ENCODE measurements at regions not wholly inside any gene's neighbourhood (a gene's known extent, or its start where the extent isn't known, plus 50 kb on each side); places are given as distances from the start of the nearest gene placed in this dataset.

DNA sequence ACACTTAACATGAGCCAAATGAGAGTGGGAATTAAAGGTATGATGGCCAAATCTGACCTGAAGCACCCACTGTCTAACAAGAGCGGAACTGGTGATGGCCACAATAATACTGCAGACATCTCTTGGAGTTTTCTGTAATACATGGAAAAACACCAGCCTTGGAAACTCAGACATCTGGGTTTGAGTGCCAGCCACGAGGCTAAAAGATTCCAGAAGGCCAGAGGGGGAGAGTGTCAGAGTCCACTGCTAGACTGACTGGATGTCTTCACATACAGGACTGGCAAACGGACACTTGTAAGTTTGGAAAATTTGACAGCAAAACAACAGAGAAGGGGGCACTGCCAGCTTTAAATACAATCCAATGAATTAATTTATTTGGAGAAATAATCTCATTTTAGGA, 175.1 kb downstream of the ADSS2 start:
- H3K9me3 ChIP-seq: no peaks in the 10 kb centered on the region
- TF ChIP-seq, protein P1, sequence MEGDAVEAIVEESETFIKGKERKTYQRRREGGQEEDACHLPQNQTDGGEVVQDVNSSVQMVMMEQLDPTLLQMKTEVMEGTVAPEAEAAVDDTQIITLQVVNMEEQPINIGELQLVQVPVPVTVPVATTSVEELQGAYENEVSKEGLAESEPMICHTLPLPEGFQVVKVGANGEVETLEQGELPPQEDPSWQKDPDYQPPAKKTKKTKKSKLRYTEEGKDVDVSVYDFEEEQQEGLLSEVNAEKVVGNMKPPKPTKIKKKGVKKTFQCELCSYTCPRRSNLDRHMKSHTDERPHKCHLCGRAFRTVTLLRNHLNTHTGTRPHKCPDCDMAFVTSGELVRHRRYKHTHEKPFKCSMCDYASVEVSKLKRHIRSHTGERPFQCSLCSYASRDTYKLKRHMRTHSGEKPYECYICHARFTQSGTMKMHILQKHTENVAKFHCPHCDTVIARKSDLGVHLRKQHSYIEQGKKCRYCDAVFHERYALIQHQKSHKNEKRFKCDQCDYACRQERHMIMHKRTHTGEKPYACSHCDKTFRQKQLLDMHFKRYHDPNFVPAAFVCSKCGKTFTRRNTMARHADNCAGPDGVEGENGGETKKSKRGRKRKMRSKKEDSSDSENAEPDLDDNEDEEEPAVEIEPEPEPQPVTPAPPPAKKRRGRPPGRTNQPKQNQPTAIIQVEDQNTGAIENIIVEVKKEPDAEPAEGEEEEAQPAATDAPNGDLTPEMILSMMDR (IDR thresholded peaks at IDR 0.05; ENCODE audit: low read depth, low read length): no peak
- H3K27me3 ChIP-seq: no peaks in the 10 kb centered on the region

DNA sequence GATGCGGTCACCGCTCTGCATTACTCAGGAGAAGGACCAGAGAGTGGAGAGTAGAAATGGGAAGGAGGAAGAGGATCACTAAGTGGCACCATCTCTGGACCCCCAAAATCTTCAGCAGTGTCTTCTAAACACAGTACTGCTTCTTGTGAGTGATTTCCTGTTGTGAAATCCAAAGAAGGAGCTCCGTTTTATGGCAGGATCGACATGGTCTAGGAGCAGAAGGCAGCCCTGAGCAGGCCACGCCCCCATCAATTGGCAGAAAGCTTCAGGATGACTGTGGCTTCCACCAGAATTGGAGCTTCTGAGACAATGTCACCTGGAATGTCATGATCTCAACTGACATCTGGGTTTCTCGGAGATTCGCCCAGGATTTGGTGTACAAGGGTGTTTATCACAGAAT, 171.5 kb downstream of the ADSS2 start:
- H3K4me1 ChIP-seq: no peaks in the 10 kb centered on the region
- H3K36me3 ChIP-seq: no peaks in the 10 kb centered on the region
- no peak overlapping the region for H3K4me3 ChIP-seq (ENCODE audit: low read depth, low read length)
- H3K27me3 ChIP-seq: no peaks in the 10 kb centered on the region
- no peaks in the 10 kb centered on the region for H3K9me3 ChIP-seq
- no peak for DNase-seq
- TF ChIP-seq, protein P1 (IDR thresholded peaks at IDR 0.05; ENCODE audit: low read depth, low read length): no peak

More for the DNA sequence above, 175.1 kb downstream of the ADSS2 start:
- no peak for DNase-seq
- no peak overlapping the region for H3K4me3 ChIP-seq (ENCODE audit: low read depth, low read length)
- H3K36me3 ChIP-seq: no peaks in the 10 kb centered on the region
- H3K4me1 ChIP-seq: peaks cover 20% of the 10 kb centered on the region

DNA sequence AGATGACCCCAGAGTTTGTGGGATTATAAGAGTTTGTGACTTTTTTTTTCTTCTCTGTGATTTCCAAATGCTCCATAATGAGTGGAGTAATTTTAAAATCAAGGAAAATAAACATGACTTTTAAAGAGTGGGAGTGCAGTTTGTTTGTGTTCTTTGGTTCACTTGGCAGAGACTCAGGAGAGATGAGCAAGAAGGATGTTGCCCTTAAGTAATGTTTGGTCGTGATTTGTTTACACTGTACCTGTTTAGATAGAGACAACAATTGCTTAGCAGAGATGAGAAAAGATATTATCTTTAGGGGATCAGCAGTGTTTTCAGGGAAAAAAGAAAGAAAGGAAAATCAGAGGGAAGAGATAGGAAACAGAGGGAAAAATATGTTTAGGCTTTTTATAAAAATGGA, 170.8 kb downstream of the ADSS2 start:
- Histone ChIP-seq H3K27me3 (no peaks in the 10 kb centered on the region), H3K4me1 (no peaks in the 10 kb centered on the region), H3K4me3 (ENCODE audit: low read depth, low read length) (no peak overlapping the region), H3K36me3 (no peaks in the 10 kb centered on the region), H3K9me3 (no peaks in the 10 kb centered on the region)
- TF ChIP-seq, protein P1 (IDR thresholded peaks at IDR 0.05; ENCODE audit: low read depth, low read length): no peak
- no peak for DNase-seq

DNA sequence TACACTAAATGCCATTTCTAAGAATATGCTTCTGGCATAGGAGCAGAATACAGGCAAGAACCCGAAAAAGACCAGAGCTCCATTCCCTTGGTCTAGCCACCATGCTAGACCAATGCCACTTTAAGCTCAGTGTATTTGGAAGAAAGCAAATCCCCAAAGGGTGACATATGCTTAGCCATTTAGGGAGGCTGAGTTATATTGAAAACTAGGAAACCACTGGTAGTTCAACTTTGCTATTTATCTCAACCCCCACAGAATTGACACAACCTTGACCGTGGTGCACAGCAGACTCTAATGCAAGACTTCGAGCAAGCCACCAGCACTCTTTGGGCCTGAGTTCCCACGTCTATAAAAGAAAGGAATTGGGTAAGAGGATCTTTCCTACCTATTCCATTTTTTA, 167.9 kb downstream of the ADSS2 start:
- no peak for DNase-seq
- H3K27me3 ChIP-seq: no peaks in the 10 kb centered on the region
- H3K4me1 ChIP-seq: no peaks in the 10 kb centered on the region
- TF ChIP-seq, protein P1 (IDR thresholded peaks at IDR 0.05; ENCODE audit: low read depth, low read length): no peak
- no peak overlapping the region for H3K4me3 ChIP-seq (ENCODE audit: low read depth, low read length)
- H3K9me3 ChIP-seq: no peaks in the 10 kb centered on the region
- no peaks in the 10 kb centered on the region for H3K36me3 ChIP-seq

GRCh38 chr1:244284641-244285156, 167.0 kb downstream of the ADSS2 start:
- H3K27me3 ChIP-seq: no peaks in the 10 kb centered on the region
- H3K4me3 ChIP-seq (ENCODE audit: low read depth, low read length): no peak overlapping the region
- no peaks in the 10 kb centered on the region for H3K4me1 ChIP-seq
- TF ChIP-seq, protein P1 (IDR thresholded peaks at IDR 0.05; ENCODE audit: low read depth, low read length): no peak
- no peaks in the 10 kb centered on the region for H3K9me3 ChIP-seq
- no peaks in the 10 kb centered on the region for H3K36me3 ChIP-seq
- DNase-seq: no peak

DNA sequence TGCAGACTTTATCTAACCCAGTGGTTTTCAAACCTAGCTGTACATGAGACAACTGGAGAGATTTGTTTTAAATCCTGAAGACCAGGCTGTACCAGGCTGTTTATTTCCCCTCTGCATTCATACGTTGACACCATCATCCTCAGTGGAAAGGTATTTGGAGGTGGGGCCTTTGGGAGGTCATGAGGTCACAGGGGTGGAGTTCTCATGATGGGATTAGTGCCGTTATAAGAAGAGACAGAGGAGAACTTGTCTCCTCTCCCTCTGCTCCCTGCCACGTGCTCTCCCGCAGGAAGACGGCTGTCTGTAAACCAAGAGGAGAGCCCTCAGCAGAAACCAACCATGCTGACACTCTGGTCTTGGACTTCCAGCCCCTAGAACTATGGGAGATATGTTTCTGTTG, 165.4 kb downstream of the ADSS2 start:
- TF ChIP-seq, protein P1 (IDR thresholded peaks at IDR 0.05; ENCODE audit: low read depth, low read length): no peak
- DNase-seq: no peak
- Histone ChIP-seq H3K27me3 (no peaks in the 10 kb centered on the region), H3K4me3 (ENCODE audit: low read depth, low read length) (no peak overlapping the region), H3K9me3 (no peaks in the 10 kb centered on the region), H3K4me1 (no peaks in the 10 kb centered on the region), H3K36me3 (no peaks in the 10 kb centered on the region)
